RWPE1 (cell line): ENCODE measurements at regions not wholly inside any gene's neighbourhood (a gene's known extent, or its start where the extent isn't known, plus 50 kb on each side); places are given as distances from the start of the nearest gene placed in this dataset.

Source experiments
- CTCF ChIA-PET: fragments of 350-600 bp; sonication (Branson Sonifier 250); formaldehyde crosslinking; extraction: SDS; loops from one replicate; lab custom pipeline; 2021; lab: Yijun Ruan, JAX
- POLR2A ChIA-PET: fragments of 400-600 bp; formaldehyde crosslinking; extraction: SDS; loops from one replicate; lab custom pipeline; 2020; ENCODE audit warnings: antibody characterized with exemption; ENCODE audit not compliant: low non-redundant PET; lab: Yijun Ruan, JAX
- DNase-seq: peaks from one replicate; pipeline ENCODE4 v3.0.0; 2012; ENCODE audit warnings: low spot score
- H3K27ac ChIP-seq: fragments of 450-650 bp; 2 replicates; pipeline ENCODE4 v1.5.1; 2017
- CTCF ChIP-seq: fragments of 450-650 bp; conservative IDR thresholded peaks from 2 replicates; pipeline ENCODE4 v1.5.1; 2017; ENCODE audit warnings: low read depth, mild to moderate bottlenecking

GRCh38 chr6:114955363-114955762, 612.5 kb upstream of the HS3ST5 start:
- no peak overlapping the region for H3K27ac ChIP-seq
- no peak for DNase-seq
- TF ChIP-seq CTCF, result no peak

GRCh38 chr6:114952229-114952628, 609.4 kb upstream of the HS3ST5 start:
- CTCF ChIA-PET, result interaction anchor here (0.6 to 0.8 kb wide), 3 partner anchors 364 to 777 kb away, joined by 3 to 7 read pairs (median 7); no protein-coding TSS in a partner anchor
- TF ChIP-seq CTCF, result no peak
- DNase-seq, result no peak
- no peak overlapping the region for H3K27ac ChIP-seq
- POLR2A ChIA-PET, result no interaction called here

More at GRCh38 chr6:114955363-114955762, 612.5 kb upstream of the HS3ST5 start:
- POLR2A ChIA-PET, result no interaction called here
- CTCF ChIA-PET, result interaction anchor here (0.6 to 0.7 kb wide), 3 partner anchors 46 to 690 kb away, joined by 3 to 4 read pairs (median 4); no protein-coding TSS in a partner anchor

- ChIA-PET CTCF (no interaction called here), POLR2A (no interaction called here)
- no peak overlapping the region for H3K27ac ChIP-seq
- no peak for DNase-seq
- TF ChIP-seq CTCF, result no peak
Measured at GRCh38 chr6:114945392-114945791, 602.6 kb upstream of the HS3ST5 start.

- no peak overlapping the region for H3K27ac ChIP-seq
- CTCF ChIA-PET, result no interaction called here
- no peak for DNase-seq
- TF ChIP-seq CTCF, result no peak
- POLR2A ChIA-PET, result no interaction called here
Measured at GRCh38 chr6:114941078-114941477, 598.3 kb upstream of the HS3ST5 start.

- CTCF ChIA-PET, result no interaction called here
- no peak overlapping the region for H3K27ac ChIP-seq
- DNase-seq, result no peak
- TF ChIP-seq CTCF, result no peak
- POLR2A ChIA-PET, result no interaction called here
Measured at GRCh38 chr6:114940181-114940580, 597.4 kb upstream of the HS3ST5 start.

GRCh38 chr6:114939630-114940029, 596.8 kb upstream of the HS3ST5 start:
- TF ChIP-seq CTCF, result no peak
- no peak overlapping the region for H3K27ac ChIP-seq
- CTCF ChIA-PET, result no interaction called here
- POLR2A ChIA-PET, result no interaction called here
- no peak for DNase-seq
